PC-3 (cell line): ENCODE measurements at regions not wholly inside any gene's neighbourhood (a gene's known extent, or its start where the extent isn't known, plus 50 kb on each side); places are given as distances from the start of the nearest gene placed in this dataset.

Experiments
- ATAC-seq: fragments of 200-7000 bp; cut with Tn5 transposase; 2 replicates; pipeline ENCODE4 v1.9.1; 2020; ENCODE audit warnings: mild to moderate bottlenecking, moderate library complexity
- BruUV-seq: library from RNA; stranded (reverse); fragments of 400-500 nt; replicated peaks from 2 replicates; lab custom pipeline; 2021; lab: Mats Ljungman, UMichigan
- CTCF ChIA-PET: fragments of 300-600 bp; sonication (Branson Sonifier 250); formaldehyde crosslinking; loops from one replicate; lab custom pipeline; 2022; ENCODE audit warnings: antibody characterized with exemption; lab: Charles Lee
- POLR2A ChIA-PET: fragments of 300-600 bp; sonication (Branson Sonifier 250); formaldehyde crosslinking; loops from one replicate; lab custom pipeline; 2022; ENCODE audit warnings: antibody characterized with exemption; ENCODE audit not compliant: unreplicated experiment; lab: Charles Lee
- DNase-seq: peaks from one replicate; pipeline ENCODE4 v3.0.0-alpha.2; 2015
- H2AFZ ChIP-seq: fragments of 300-600 bp; sonication (generic); 2 replicates; pipeline ENCODE4 v1.6.0; 2016; ENCODE audit warnings: antibody characterized with exemption, low read length
- H3F3A ChIP-seq: fragments of 300-600 bp; sonication (generic); one replicate; pipeline ENCODE4 v1.6.0; 2017; ENCODE audit warnings: antibody characterized with exemption, low read length, control low read depth, mild to moderate bottlenecking; ENCODE audit not compliant: unreplicated experiment
- H3K27ac ChIP-seq: fragments of 300-600 bp; sonication (generic); 2 replicates; pipeline ENCODE4 v1.5.1; 2016; ENCODE audit warnings: mild to moderate bottlenecking, low read length
- H3K27me3 ChIP-seq: fragments of 300-600 bp; sonication (generic); 2 replicates; pipeline ENCODE4 v1.6.1; 2016; ENCODE audit warnings: low read length, mixed read lengths
- H3K36me3 ChIP-seq: fragments of 300-600 bp; sonication (generic); 2 replicates; pipeline ENCODE4 v1.6.1; 2016; ENCODE audit warnings: low read depth, mixed run types, low read length, mixed read lengths
- H3K4me1 ChIP-seq: fragments of 300-600 bp; sonication (generic); 2 replicates; pipeline ENCODE4 v1.5.1; 2016; ENCODE audit warnings: low read length; ENCODE audit not compliant: insufficient read depth
- H3K4me2 ChIP-seq: fragments of 300-600 bp; sonication (generic); 2 replicates; pipeline ENCODE4 v1.6.0; 2016; ENCODE audit warnings: low read length
- H3K4me3 ChIP-seq: fragments of 300-600 bp; sonication (generic); 2 replicates; pipeline ENCODE4 v1.5.1; 2016; ENCODE audit warnings: mild to moderate bottlenecking, low read length, mixed read lengths
- H3K79me2 ChIP-seq: fragments of 300-600 bp; sonication (generic); 2 replicates; pipeline ENCODE4 v1.6.1; 2017; ENCODE audit warnings: low read length, mixed read lengths
- H3K9ac ChIP-seq: fragments of 300-600 bp; sonication (generic); 2 replicates; pipeline ENCODE4 v1.6.0; 2016; ENCODE audit warnings: mild to moderate bottlenecking, low read length
- H3K9me2 ChIP-seq: fragments of 300-600 bp; sonication (generic); replicated peaks from 2 replicates; pipeline ENCODE4 v1.6.1; 2016; ENCODE audit warnings: mixed run types, low read length, mixed read lengths
- H3K9me3 ChIP-seq: fragments of 300-600 bp; sonication (generic); 2 replicates; pipeline ENCODE4 v1.6.1; 2016; ENCODE audit warnings: low read length, mixed read lengths
- H4K20me1 ChIP-seq: fragments of 300-600 bp; sonication (generic); 2 replicates; pipeline ENCODE4 v1.6.1; 2016; ENCODE audit warnings: low read length, mixed read lengths
- CTCF ChIP-seq: fragments of 300-600 bp; sonication (generic); conservative IDR thresholded peaks from 2 replicates; pipeline ENCODE4 v1.5.1; 2017; ENCODE audit warnings: antibody characterized with exemption, low read depth, mild to moderate bottlenecking, low read length
- EZH2 ChIP-seq: fragments of 300-600 bp; sonication (generic); IDR thresholded peaks from one replicate; pipeline ENCODE4 v1.6.1; 2017; ENCODE audit warnings: antibody characterized with exemption, mild to moderate bottlenecking, low read length; ENCODE audit not compliant: unreplicated experiment
- EZH2phosphoT487 ChIP-seq: fragments of 300-600 bp; sonication (generic); IDR thresholded peaks from 2 replicates; pipeline ENCODE4 v1.6.1; 2018; ENCODE audit warnings: mild to moderate bottlenecking, antibody characterized with exemption, low read length, borderline replicate concordance
- intact Hi-C: fragments of 100-400 bp; cut with micrococcal nuclease; formaldehyde crosslinking; loops from 2 replicates; pipeline ENCODE4 v1.9.0; 2023

- no TSS peak for BruUV-seq
- Histone ChIP-seq H3K4me3 (no peak overlapping the region), H3K4me1 (no peaks in the 10 kb centered on the region), H3F3A (no peaks in the 10 kb centered on the region), H3K9ac (no peak overlapping the region), H3K36me3 (no peaks in the 10 kb centered on the region), H3K27me3 (no peaks in the 10 kb centered on the region), H2AFZ (no peak overlapping the region), H3K4me2 (no peak overlapping the region), H3K79me2 (no peaks in the 10 kb centered on the region), H3K27ac (no peak overlapping the region), H3K9me3 (no peaks in the 10 kb centered on the region), H3K9me2 (no peaks in the 10 kb centered on the region), H4K20me1 (no peaks in the 10 kb centered on the region)
- ATAC-seq (no peak), DNase-seq (no peak)
- CTCF ChIA-PET = no interaction called here
- intact Hi-C loops = no loop called here
- TF ChIP-seq EZH2 (no peak), EZH2phosphoT487 (no peak), CTCF (no peak)
- POLR2A ChIA-PET = no interaction called here
Measured at GRCh38 chr6:77337392-77337791, 125.9 kb downstream of the HTR1B start.

GRCh38 chr6:77334093-77334492, 129.2 kb downstream of the HTR1B start:
- no peak for ATAC-seq
- no TSS peak for BruUV-seq
- H3K4me1 ChIP-seq = no peaks in the 10 kb centered on the region
- no peak overlapping the region for H3K4me3 ChIP-seq
- H3K9ac ChIP-seq = no peak overlapping the region
- H3K9me2 ChIP-seq = no peaks in the 10 kb centered on the region
- H2AFZ ChIP-seq = no peak overlapping the region
- no peaks in the 10 kb centered on the region for H3K27me3 ChIP-seq
- no peaks in the 10 kb centered on the region for H4K20me1 ChIP-seq
- intact Hi-C loops = no loop called here
- CTCF ChIA-PET = no interaction called here
- H3K36me3 ChIP-seq = no peaks in the 10 kb centered on the region
- H3K27ac ChIP-seq = no peak overlapping the region
- no peaks in the 10 kb centered on the region for H3F3A ChIP-seq
- no peak overlapping the region for H3K4me2 ChIP-seq
- H3K79me2 ChIP-seq = no peaks in the 10 kb centered on the region
- TF ChIP-seq EZH2phosphoT487 (no peak), EZH2 (no peak), CTCF (no peak)
- H3K9me3 ChIP-seq = no peaks in the 10 kb centered on the region
- POLR2A ChIA-PET = no interaction called here
- DNase-seq = no peak

- Histone ChIP-seq H3K9me2 (no peaks in the 10 kb centered on the region), H2AFZ (no peak overlapping the region), H3K9ac (no peak overlapping the region), H3K36me3 (no peaks in the 10 kb centered on the region), H3F3A (no peaks in the 10 kb centered on the region), H3K27ac (no peak overlapping the region), H3K79me2 (no peaks in the 10 kb centered on the region), H3K27me3 (no peaks in the 10 kb centered on the region), H3K4me3 (no peak overlapping the region), H4K20me1 (no peaks in the 10 kb centered on the region), H3K4me2 (no peak overlapping the region), H3K4me1 (no peaks in the 10 kb centered on the region), H3K9me3 (no peaks in the 10 kb centered on the region)
- POLR2A ChIA-PET = no interaction called here
- CTCF ChIA-PET = no interaction called here
- DNase-seq = no peak
- intact Hi-C loops = no loop called here
- BruUV-seq = no TSS peak
- TF ChIP-seq EZH2phosphoT487 (no peak), CTCF (no peak), EZH2 (no peak)
- ATAC-seq = no peak
Measured at GRCh38 chr6:77332915-77333623, 130.2 kb downstream of the HTR1B start.
